Heart left ventricle (tissue), 16 donors: ENCODE measurements at regions not wholly inside any gene's neighbourhood (a gene's known extent, or its start where the extent isn't known, plus 50 kb on each side); places are given as distances from the start of the nearest gene placed in this dataset.

Experiments
- ATAC-seq, 4 donors: fragments of 200-7000 bp; cut with Tn5 transposase; one replicate each; pipeline ENCODE4 v1.9.1; 2020 to 2022; ENCODE audit warnings: moderate library complexity in 4 of 4, mild to moderate bottlenecking in 3 of 4, moderate number of reproducible peaks in 1 of 4
- DNase-seq, 5 donors: peaks; one replicate each; pipeline ENCODE4 v3.0.0-alpha.2; 2020
- H3K27ac ChIP-seq, 12 donors: fragments of 200-600 bp; sonication (generic) in 4 of 12; one replicate each; pipeline versions ENCODE4 v1.5.0 to v1.8.0; 2016 to 2022; ENCODE audit warnings: mild to moderate bottlenecking in 2 of 12
- H3K27me3 ChIP-seq, 9 donors: fragments of 200-600 bp; sonication (generic) in 2 of 9; one replicate each; pipeline versions ENCODE4 v1.5.1 to v1.8.0; 2016 to 2022; ENCODE audit warnings: mild to moderate bottlenecking in 3 of 9
- H3K36me3 ChIP-seq, 9 donors: fragments of 200-600 bp; sonication (generic) in 2 of 9; one replicate each; pipeline versions ENCODE4 v1.5.0 to v1.8.0; 2018 to 2022; ENCODE audit warnings: mild to moderate bottlenecking in 2 of 9
- H3K4me1 ChIP-seq, 12 donors: fragments of 200-600 bp; sonication (generic) in 4 of 12; one replicate each; pipeline versions ENCODE4 v1.5.0 to v1.8.0; 2016 to 2022; ENCODE audit warnings: mild to moderate bottlenecking in 3 of 12
- H3K4me3 ChIP-seq, 12 donors: fragments of 200-600 bp; sonication (generic) in 4 of 12; one replicate each; pipeline versions ENCODE4 v1.5.0 to v1.8.0; 2017 to 2022; ENCODE audit warnings: mild to moderate bottlenecking in 9 of 12, moderate library complexity in 4 of 12
- H3K9me3 ChIP-seq, 12 donors: fragments of 200-600 bp; sonication (generic) in 4 of 12; one replicate each; pipeline versions ENCODE4 v1.5.0 to v1.8.0; 2016 to 2022; ENCODE audit warnings: mild to moderate bottlenecking in 1 of 12
- POLR2A ChIP-seq, 2 donors: fragments of 450-650 bp; IDR thresholded peaks; one replicate each; pipeline ENCODE4 v1.6.1; 2017; ENCODE audit warnings: antibody characterized with exemption in 2 of 2, mild to moderate bottlenecking in 2 of 2, moderate library complexity in 2 of 2
- WGBS, 4 donors: extraction: QIAGEN DNeasy Blood & Tissue Kit in 2 of 4; methylation state at CpG; one replicate each; pipeline versions ENCODE4 v1.1.5 to v1.1.7; 2013 to 2018; 5-methylcytosine and 5-hydroxymethylcytosine counted together
- intact Hi-C, 10 donors: fragments of 100-400 bp; cut with DNase I; formaldehyde crosslinking; loops; one replicate each; pipeline versions ENCODE4 v1.11.1 to v1.14.2; 2022
- TF ChIP-seq, protein P1 (sequence below), 12 donors: fragments of 200-600 bp; sonication (generic) in 4 of 12; IDR thresholded peaks; one replicate each; pipeline versions ENCODE4 v1.5.0 to v1.8.0; 2018 to 2022; ENCODE audit warnings: antibody characterized with exemption in 12 of 12, mild to moderate bottlenecking in 5 of 12
- donor health status: ischemic (EF 13 %, LVEDD 7.1; RV severe dilation, severe dysfunction).
- donor health status: healthy with polysubstance abuse.
- donor health status: DM: no; HTN: yes; CAD: no.
- donor health status: DM: no; HTN: no; CAD: no.
- donor health status: ischemic (EF 25% LVEDD 6.9; RV normal size, moderate dysfunction).
- donor health status: ischemic (EF 25% LVEDD 5.7; RV mildly dilated, moderate dysfunction).
- donor health status: healthy.
- donor health status: DM: yes; HTN: yes; CAD: no.
- donor health status: ischemic (EF 35%, LVEDD 5.7; RV mildly dilated, moderate dysfunction).
- donor health status: nonischemic (EF 11% LVEDD 7.7; RV severe dilation, severe dysfunction).
- donor health status: DM: yes; HTN: yes; CAD: no.
- donor health status: PGD.
- donor health status: ischemic (EF 29% LVEDD 5.4; RV normal size, mild dysfunction).
- donor health status: nonischemic (EF 23%, LVEDD 6.1; RV moderate dilation, normal function).

DNA sequence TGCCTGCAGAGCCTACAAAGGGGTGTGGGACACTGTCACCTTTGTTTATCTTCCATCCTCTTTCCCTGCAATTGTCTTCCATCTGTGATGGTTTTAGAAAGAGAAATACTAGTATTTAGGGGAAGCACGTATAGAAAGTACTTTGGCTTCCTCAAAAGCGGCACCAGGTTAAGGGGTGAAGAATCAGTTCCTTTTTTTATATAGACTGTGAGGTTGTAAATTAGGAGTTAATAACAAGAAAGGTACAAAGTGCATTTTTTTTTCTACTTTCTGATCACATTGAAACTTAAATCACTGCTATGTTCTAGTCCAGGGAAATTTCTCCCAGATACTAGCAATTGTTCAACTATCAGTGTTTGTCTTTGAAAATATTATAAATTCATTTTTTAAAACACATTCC, 219.3 kb downstream of the CEMIP2 start:
- Histone ChIP-seq H3K27ac (no peak overlapping the region), H3K36me3 (no peaks in the 10 kb centered on the region), H3K4me1 (no peaks in the 10 kb centered on the region), H3K9me3 (no peaks in the 10 kb centered on the region), H3K4me3 (no peak overlapping the region), H3K27me3 (peaks cover 0 to 11% (median 0%) of the 10 kb centered on the region in 9 donors)
- WGBS, 4 donors: 74 to 81% (median 79%) methylated on average over 2 of the region's 2 CpGs
- intact Hi-C loops: no loop called here
- ATAC-seq (no peak), DNase-seq (no peak)
- TF ChIP-seq POLR2A (IDR thresholded peaks at IDR 0.05): no peak
- TF ChIP-seq, protein P1, sequence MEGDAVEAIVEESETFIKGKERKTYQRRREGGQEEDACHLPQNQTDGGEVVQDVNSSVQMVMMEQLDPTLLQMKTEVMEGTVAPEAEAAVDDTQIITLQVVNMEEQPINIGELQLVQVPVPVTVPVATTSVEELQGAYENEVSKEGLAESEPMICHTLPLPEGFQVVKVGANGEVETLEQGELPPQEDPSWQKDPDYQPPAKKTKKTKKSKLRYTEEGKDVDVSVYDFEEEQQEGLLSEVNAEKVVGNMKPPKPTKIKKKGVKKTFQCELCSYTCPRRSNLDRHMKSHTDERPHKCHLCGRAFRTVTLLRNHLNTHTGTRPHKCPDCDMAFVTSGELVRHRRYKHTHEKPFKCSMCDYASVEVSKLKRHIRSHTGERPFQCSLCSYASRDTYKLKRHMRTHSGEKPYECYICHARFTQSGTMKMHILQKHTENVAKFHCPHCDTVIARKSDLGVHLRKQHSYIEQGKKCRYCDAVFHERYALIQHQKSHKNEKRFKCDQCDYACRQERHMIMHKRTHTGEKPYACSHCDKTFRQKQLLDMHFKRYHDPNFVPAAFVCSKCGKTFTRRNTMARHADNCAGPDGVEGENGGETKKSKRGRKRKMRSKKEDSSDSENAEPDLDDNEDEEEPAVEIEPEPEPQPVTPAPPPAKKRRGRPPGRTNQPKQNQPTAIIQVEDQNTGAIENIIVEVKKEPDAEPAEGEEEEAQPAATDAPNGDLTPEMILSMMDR (IDR thresholded peaks at IDR 0.05): no peak

DNA sequence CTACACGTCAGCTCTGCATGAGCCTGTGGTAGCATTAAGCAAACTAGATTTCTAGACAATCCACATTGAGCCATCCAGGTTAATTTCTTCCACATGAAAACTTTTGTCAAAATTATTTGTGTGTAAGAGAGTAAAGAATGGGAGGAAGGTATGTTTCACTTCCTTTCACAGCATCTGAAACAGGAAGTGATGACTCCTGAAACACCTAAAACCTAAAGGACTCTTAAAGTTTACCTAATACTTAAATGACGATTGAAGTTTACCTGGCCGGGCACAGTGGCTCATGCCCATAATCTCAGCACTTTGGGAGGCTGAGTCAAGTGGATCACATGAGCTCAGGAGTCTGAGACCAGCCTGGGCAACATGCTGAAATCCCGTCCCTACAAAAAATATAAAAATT, 223.8 kb downstream of the CEMIP2 start:
- DNase-seq (no peak), ATAC-seq (no peak)
- H3K27me3 ChIP-seq: peaks cover 0 to 4% (median 0%) of the 10 kb centered on the region in 9 donors
- H3K9me3 ChIP-seq: no peaks in the 10 kb centered on the region
- H3K4me3 ChIP-seq: no peak overlapping the region
- 81 to 92% (median 90%) methylated on average over 4 of the region's 4 CpGs for WGBS, 4 donors
- intact Hi-C loops: no loop called here
- H3K4me1 ChIP-seq: no peaks in the 10 kb centered on the region
- H3K27ac ChIP-seq: no peak overlapping the region
- H3K36me3 ChIP-seq: no peaks in the 10 kb centered on the region
- TF ChIP-seq, protein P1 (IDR thresholded peaks at IDR 0.05): no peak
- no peak for TF ChIP-seq POLR2A (IDR thresholded peaks at IDR 0.05)

DNA sequence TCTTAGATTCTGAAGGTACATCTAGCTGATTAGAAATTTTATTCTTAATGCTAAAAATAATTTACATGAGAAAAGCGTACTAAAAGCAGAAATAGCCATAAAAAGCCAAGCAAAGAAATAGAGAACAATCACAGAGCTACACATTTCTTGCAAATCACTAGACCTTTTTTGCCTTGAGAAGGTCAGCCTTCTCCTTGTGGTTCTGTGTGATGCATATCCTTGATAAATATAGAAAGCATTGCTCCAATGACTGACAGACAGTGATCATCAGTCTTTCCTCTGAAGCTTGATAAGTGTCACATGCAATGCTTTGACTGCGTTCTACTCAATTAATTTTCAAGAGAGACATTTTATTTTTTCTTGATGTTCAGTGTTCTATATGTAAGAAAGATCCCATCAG, 226.9 kb downstream of the CEMIP2 start:
- Histone ChIP-seq H3K27ac (no peak overlapping the region), H3K9me3 (no peaks in the 10 kb centered on the region), H3K36me3 (no peaks in the 10 kb centered on the region), H3K27me3 (peaks cover 0 to 4% (median 0%) of the 10 kb centered on the region in 9 donors), H3K4me3 (no peak overlapping the region), H3K4me1 (no peaks in the 10 kb centered on the region)
- WGBS, 4 donors: 83 to 90% (median 85%) methylated on average over 2 of the region's 2 CpGs
- TF ChIP-seq, protein P1 (IDR thresholded peaks at IDR 0.05): no peak
- no peak for TF ChIP-seq POLR2A (IDR thresholded peaks at IDR 0.05)
- intact Hi-C loops: no loop called here
- ATAC-seq: no peak
- DNase-seq: no peak

DNA sequence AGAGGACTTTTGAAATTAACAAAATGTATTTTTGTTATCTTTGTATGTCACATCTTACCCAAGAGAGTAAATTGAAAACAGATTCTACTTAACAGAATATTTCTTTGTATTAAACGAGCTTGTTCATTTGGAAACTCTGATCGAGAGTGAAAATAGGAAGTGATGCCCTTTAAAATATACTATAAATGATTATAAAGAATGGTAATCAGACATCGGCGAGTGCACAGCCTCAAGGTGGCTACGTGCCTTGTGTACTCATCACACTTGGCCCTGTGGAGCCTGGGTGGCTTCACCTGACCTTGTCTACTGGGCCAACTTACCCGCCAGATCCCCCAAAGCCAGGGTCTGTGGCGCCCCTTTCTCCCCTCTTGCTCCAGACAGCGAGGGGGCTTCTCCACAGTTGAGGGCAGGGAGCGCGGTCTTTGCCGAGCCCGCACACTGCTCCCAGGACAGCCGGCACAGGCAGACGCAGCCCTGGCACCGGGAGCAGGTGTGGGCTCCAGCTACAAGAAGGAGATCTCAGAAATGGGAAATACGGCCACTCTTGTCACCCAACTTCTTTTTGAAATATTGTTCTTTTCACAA, 243.2 kb downstream of the CEMIP2 start:
- no peaks in the 10 kb centered on the region for H3K36me3 ChIP-seq
- TF ChIP-seq POLR2A (IDR thresholded peaks at IDR 0.05): no peak
- H3K27ac ChIP-seq: no peak overlapping the region
- H3K9me3 ChIP-seq: no peaks in the 10 kb centered on the region
- no peaks in the 10 kb centered on the region for H3K4me1 ChIP-seq
- intact Hi-C loops: loop anchor here in 1 of 10 donors (10.0 kb wide), 1 partner anchor 60 kb away; no protein-coding TSS in a partner anchor
- H3K27me3 ChIP-seq: no peaks in the 10 kb centered on the region
- DNase-seq: peak in 1 of 5 donors; percentile 34
- no peak overlapping the region for H3K4me3 ChIP-seq
- WGBS, 4 donors: 88 to 92% (median 90%) methylated on average over 15 to 16 of the region's 16 CpGs
- ATAC-seq: no peak

DNA sequence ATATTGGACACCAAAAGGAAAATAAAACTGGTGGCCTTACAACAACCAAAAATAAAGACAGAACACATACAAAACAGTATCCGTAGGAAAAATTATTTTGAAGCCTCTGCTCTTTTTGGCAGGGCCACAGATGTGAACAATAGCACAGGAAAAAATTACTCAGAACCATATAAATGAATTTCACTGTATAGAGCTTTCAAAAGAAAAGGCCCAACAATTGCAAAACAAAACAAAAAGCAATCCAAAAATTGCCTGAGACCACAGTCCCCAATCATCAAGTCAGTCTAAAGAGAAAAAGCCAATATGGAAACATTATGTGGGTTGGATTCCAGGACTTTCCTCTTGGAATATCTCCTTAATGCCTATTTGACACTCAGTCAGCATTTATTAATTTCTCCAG, 243.8 kb downstream of the CEMIP2 start:
- no peaks in the 10 kb centered on the region for H3K27me3 ChIP-seq
- 40 to 66% (median 54%) methylated on average over 1 of the region's 1 CpG for WGBS, 4 donors
- H3K4me3 ChIP-seq: no peak overlapping the region
- intact Hi-C loops: loop anchor here in 1 of 10 donors (10.0 kb wide), 1 partner anchor 60 kb away; no protein-coding TSS in a partner anchor
- H3K36me3 ChIP-seq: no peaks in the 10 kb centered on the region
- no peaks in the 10 kb centered on the region for H3K9me3 ChIP-seq
- no peaks in the 10 kb centered on the region for H3K4me1 ChIP-seq
- TF ChIP-seq, protein P1 (IDR thresholded peaks at IDR 0.05): no peak
- TF ChIP-seq POLR2A (IDR thresholded peaks at IDR 0.05): no peak
- no peak overlapping the region for H3K27ac ChIP-seq
- no peak for ATAC-seq
- no peak for DNase-seq
